ENCODE measurements at regions not wholly inside any gene's neighbourhood (a gene's known extent, or its start where the extent isn't known, plus 50 kb on each side); places are given as distances from the start of the nearest gene placed in this dataset.

DNA sequence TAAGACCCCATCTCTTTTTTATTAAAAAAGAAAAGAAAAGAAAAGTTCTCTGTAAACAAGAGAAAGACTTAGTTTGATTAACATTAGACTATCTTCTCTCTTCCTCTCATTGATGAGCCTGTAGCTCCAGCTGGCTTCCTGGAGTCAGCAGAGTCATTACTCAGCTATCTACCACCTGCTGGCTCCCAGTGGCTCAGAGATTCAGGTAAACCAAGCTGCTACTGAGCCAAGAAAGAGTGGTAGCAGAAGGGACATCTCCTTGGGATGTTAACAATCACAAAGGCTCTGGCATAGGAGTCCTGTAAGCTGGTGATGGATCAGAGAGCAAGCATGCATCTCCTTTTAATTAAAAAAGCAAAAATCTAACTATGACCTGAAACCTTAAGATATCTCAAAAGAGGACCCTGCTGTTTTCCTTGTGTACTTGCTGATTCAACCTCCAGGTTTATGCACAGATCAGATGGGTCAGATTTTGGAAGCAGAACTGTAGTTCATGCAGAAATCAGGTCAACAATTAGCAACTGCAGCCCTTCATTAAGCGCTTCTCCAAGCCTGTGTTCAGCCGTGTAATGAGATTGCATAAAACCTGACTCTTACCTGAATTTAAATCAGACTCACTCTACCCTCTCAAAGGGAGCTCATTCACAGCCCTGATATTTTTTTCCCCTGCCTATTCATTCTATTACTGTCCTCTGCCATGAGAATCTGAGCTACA is 225.8 kb downstream of the RNF152 start:
- no peak overlapping the region for H3K27ac ChIP-seq
- H3K9me3 ChIP-seq, result no peaks in the 10 kb centered on the region
- no peak for TF ChIP-seq POLR2A (IDR thresholded peaks at IDR 0.05)
- no peak for TF ChIP-seq CTCF (IDR thresholded peaks at IDR 0.05)
- H3K4me1 ChIP-seq, result no peaks in the 10 kb centered on the region
- DNase-seq, result no peak
- no peaks in the 10 kb centered on the region for H3K27me3 ChIP-seq
- no peak overlapping the region for H3K4me3 ChIP-seq
- intact Hi-C loops (cut with DNase I; ENCODE audit: low total_unique reads), result no loop called here
- H3K36me3 ChIP-seq, result no peaks in the 10 kb centered on the region

GRCh38 chr18:61664419-61665084 is 228.3 kb downstream of the RNF152 start:
- no peak overlapping the region for H3K4me3 ChIP-seq
- H3K4me1 ChIP-seq, result no peaks in the 10 kb centered on the region
- H3K9me3 ChIP-seq, result no peaks in the 10 kb centered on the region
- H3K36me3 ChIP-seq, result no peaks in the 10 kb centered on the region
- no peak for TF ChIP-seq CTCF (IDR thresholded peaks at IDR 0.05)
- no peak for TF ChIP-seq POLR2A (IDR thresholded peaks at IDR 0.05)
- intact Hi-C loops (cut with DNase I; ENCODE audit: low total_unique reads), result no loop called here
- no peaks in the 10 kb centered on the region for H3K27me3 ChIP-seq
- H3K27ac ChIP-seq, result no peak overlapping the region
- DNase-seq, result no peak

DNA sequence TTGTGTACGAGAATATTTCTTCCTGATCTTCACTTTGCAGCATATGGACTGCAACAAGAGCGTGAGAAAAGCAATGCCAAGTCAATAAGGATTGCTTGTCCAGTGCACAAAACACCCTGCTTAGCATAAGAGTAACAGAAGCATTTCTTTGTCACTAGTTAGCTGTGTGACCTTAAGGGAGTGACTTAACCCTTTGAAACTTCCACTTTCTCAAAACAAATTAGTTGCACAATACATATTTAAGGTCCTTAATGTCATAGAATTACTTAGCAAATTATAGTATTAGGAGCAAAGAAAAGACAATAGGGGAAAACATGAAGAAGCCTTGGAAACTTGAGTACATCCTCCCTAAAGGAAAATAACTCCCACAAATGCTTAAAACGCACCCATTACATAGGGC is 230.1 kb downstream of the RNF152 start:
- intact Hi-C loops (cut with DNase I; ENCODE audit: low total_unique reads), result no loop called here
- Histone ChIP-seq H3K36me3 (no peaks in the 10 kb centered on the region), H3K27ac (no peak overlapping the region), H3K4me1 (no peaks in the 10 kb centered on the region), H3K9me3 (no peaks in the 10 kb centered on the region), H3K27me3 (no peaks in the 10 kb centered on the region), H3K4me3 (no peak overlapping the region)
- TF ChIP-seq CTCF (IDR thresholded peaks at IDR 0.05), result no peak
- TF ChIP-seq POLR2A (IDR thresholded peaks at IDR 0.05), result no peak
- DNase-seq, result no peak

GRCh38 chr18:61658431-61658830 is 234.4 kb downstream of the RNF152 start:
- TF ChIP-seq CTCF (IDR thresholded peaks at IDR 0.05), result no peak
- TF ChIP-seq POLR2A (IDR thresholded peaks at IDR 0.05), result no peak
- intact Hi-C loops (cut with DNase I; ENCODE audit: low total_unique reads), result no loop called here
- no peaks in the 10 kb centered on the region for H3K27me3 ChIP-seq
- H3K4me3 ChIP-seq, result no peak overlapping the region
- no peaks in the 10 kb centered on the region for H3K4me1 ChIP-seq
- H3K27ac ChIP-seq, result no peak overlapping the region
- H3K9me3 ChIP-seq, result no peaks in the 10 kb centered on the region
- H3K36me3 ChIP-seq, result no peaks in the 10 kb centered on the region
- no peak for DNase-seq

- DNase-seq, result no peak
- Histone ChIP-seq H3K27ac (no peak overlapping the region), H3K27me3 (no peaks in the 10 kb centered on the region), H3K36me3 (no peaks in the 10 kb centered on the region), H3K9me3 (no peaks in the 10 kb centered on the region), H3K4me3 (no peak overlapping the region), H3K4me1 (no peaks in the 10 kb centered on the region)
- TF ChIP-seq CTCF (IDR thresholded peaks at IDR 0.05) (no peak), POLR2A (IDR thresholded peaks at IDR 0.05) (no peak)
- intact Hi-C loops (cut with DNase I; ENCODE audit: low total_unique reads), result no loop called here
These were observed 235.6 kb downstream of the RNF152 start for GRCh38 chr18:61657066-61657732.

Measured in uterus (tissue), 3 donors.